GM18867 (cell line): ENCODE measurements at regions not wholly inside any gene's neighbourhood (a gene's known extent, or its start where the extent isn't known, plus 50 kb on each side); places are given as distances from the start of the nearest gene placed in this dataset.

Experiments used
- ATAC-seq: cut with Tn5 transposase; IDR thresholded peaks from one replicate; pipeline ENCODE4 v1.9.1; 2021; ENCODE audit warnings: mild to moderate bottlenecking, moderate library complexity; ENCODE audit not compliant: unreplicated experiment

DNA sequence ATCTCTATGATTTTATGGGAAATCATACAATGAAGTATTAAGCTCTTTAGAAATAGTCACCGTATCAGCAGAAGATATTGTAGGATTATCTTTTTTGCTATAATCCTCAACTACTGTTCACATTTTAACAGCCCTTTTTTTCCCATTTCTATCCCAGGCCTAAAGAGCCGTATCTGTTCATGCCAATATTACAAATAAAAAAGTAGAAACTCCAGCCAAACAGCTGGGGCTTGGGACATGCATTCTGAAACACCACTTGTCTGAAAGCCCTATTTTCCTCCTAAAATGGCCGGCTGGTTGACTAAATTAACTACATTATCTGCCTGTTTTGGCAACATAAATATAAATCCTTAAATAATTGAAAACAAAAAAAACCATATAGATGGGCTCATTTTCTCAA lies 477.8 kb downstream of the CDH2 start:
- no peak for ATAC-seq

DNA sequence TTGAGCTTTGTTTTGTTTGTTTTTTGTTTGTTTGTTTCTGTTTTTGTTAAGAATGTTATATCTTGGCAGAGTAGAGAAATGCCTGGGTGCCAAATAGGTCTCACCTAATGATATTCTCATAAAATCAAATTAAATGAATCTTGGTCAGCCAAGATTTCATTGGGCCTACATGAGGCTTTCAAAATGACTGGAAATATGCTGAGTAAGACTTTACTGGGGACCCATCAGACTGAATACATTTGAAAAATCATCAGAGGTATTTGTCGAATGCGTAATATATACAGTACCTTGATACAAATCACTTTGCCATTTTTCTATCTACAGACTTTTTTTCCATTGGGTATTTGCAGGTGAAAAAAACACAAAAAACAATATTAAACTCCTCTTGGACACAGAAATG lies 480.8 kb downstream of the CDH2 start:
- ATAC-seq: no peak

DNA sequence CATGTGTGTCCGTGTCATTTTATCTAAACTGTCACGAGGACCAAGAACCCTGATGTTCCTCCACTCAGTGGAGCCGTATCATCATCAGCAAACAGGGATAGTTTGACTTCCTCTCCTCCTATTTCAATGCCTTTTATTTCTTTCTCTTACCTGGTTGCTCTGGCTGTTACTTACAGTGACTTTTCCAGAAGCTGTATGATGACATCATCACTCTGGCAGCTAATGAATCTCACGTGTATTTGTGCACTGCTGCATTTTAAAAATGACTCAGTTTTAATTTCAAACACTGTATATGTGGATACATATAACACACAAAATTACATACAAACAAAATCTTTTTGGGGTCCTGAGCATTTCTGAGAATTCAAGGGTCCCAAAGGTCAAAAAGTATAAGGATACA lies 481.4 kb downstream of the CDH2 start:
- ATAC-seq: no peak

- no peak for ATAC-seq
Measured at GRCh38 chr18:27695052-27695451, 481.9 kb downstream of the CDH2 start.

DNA sequence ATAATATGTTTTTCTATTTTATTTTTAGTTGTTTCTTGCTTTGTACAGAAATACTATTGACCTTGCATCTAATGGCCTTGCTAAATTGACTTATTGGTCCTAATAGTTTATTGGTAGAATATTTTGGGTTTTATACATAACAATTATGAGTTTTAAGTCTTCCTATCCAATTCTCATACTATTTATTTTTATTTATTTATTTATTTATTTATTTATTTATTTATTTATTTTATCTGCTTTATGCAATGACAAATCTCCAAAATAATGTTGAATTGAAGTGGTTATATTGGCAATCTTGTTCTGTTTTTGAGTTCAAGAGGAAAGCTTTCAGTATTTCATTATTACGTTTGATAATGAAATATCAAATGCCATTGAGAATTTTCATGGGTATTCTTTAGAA lies 488.3 kb downstream of the CDH2 start:
- ATAC-seq: no peak

- ATAC-seq: no peak
Measured at GRCh38 chr18:27687351-27687979, 489.5 kb downstream of the CDH2 start.

DNA sequence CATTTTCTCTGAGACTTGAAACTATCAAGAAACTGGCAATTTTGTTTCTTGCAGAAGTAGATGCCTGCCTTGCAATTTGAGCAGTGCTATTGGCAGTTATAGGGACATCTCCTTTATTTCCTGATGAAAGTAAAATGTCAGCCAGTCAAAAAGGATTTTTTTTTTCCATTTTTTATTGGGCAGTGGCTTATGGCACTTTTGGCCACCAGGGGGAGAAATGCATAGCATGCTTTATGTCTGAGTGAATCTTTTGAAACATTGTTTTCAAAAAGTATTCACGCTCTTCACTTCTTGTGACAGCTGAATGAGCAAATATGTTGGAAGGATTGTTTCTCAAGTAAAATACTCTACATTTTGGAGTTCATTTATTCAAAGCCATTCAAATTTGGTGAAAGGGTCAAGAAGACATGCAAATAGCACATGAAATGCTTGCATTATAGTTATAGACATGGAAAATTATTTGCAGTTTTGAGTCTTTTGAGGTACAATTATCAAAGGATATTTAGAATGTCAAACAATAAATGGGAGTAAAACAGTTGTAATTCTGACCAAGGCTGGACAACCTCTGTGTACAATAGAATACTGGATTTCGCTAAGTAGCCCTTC lies 491.0 kb downstream of the CDH2 start:
- ATAC-seq: no peak

DNA sequence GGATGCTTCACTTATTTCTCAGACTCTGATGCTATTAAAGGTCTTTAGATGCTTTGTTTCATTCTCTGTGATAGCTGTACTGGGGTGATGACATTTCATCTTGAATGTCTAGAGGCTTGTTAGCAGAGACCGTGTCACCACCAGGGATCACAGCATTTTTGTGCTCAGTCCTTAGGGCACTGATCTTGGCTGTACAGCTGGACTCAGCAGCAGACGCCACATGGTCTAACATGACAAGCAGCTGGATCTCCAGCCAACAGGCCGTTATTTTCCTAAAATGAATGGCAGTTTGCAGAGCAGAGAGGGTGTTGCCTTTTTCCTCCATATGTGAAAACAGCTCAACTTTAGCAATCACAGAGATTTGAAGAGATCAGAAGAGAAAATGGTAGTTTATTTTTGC lies 491.8 kb downstream of the CDH2 start:
- no peak for ATAC-seq

GRCh38 chr18:27674411-27674810 lies 489.3 kb upstream of the CHST9 start:
- no peak for ATAC-seq

DNA sequence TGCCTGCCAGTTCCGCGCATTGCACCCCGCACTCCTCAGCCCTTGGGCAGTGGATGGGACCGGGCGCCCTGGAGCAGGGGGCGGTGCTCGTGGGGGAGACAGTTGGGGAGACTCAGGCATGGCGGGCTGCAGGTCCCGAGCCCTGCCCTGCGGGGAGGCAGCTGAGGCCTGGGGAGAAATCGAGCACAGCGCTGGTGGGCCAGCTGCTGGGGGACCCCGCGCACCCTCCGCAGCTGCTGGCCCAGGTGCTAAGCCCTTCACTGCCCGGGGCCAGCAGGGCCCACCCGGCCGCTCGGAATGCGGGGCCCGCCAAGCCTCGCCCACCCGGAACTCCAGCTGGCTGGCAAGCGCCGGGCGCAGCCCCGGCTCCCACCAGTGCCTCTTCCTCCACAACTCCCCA lies 488.8 kb upstream of the CHST9 start:
- ATAC-seq: no peak

GRCh38 chr18:27668158-27668557 lies 483.1 kb upstream of the CHST9 start:
- ATAC-seq: no peak

DNA sequence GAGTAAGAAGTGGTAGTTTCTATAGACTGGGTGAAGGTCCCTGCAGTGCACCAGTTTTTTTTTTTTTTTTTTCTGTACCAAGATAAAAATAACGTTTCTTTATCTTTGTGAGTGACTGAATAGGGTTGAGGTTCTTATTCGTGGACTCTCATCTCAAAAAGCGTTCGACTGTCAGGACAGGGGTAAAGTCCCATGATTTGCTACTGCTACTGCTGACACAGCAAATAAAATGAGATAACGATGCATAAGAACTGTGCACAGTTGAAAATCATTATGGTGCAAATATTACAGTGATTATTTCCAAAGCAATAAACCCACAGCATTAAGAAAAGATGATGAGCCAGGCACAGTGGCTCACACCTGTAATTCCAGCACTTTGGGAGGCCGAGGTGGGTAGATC lies 482.0 kb upstream of the CHST9 start:
- ATAC-seq: no peak

GRCh38 chr18:27666016-27666415 lies 480.9 kb upstream of the CHST9 start:
- no peak for ATAC-seq

GRCh38 chr18:27665264-27665799 lies 480.2 kb upstream of the CHST9 start:
- ATAC-seq: no peak

- ATAC-seq: no peak
Measured at GRCh38 chr18:27662949-27663348, 477.8 kb upstream of the CHST9 start.

- ATAC-seq: no peak
Measured at GRCh38 chr18:27662537-27662936, 477.4 kb upstream of the CHST9 start.

DNA sequence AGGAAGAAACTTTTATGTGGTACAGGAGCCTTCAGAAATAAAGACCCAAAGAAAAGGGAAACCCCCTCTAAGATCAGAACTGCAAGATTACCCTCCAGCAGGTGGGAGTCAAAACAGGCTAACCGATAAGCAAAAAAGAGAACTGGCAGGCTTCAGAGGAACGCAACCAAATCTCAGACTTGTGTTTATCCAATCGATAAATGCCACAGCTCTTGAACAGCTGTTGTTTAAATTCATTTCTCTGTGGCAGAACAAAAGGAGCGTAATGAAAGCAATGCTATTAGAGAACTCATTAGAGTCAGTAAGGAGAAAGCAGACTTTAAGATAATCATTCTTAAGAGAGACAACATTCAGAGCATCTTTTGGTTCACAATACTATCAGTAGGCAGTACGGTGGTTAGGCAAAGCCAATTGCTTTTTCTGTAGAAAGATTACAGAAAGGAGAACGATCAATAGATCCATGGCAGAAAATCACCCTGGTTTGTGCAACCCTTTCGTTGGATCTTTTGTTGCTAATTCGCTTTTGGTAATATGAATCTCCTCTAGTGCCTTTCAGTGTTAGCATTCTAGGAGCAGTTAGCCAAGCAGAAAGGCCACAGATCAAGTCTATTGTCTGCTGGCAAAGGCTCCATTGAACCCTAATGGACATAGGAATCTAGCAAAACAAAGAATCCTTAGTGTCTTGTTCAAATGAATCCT lies 476.4 kb upstream of the CHST9 start:
- ATAC-seq: no peak

- ATAC-seq: no peak
Measured at GRCh38 chr18:27656905-27657304, 471.8 kb upstream of the CHST9 start.

DNA sequence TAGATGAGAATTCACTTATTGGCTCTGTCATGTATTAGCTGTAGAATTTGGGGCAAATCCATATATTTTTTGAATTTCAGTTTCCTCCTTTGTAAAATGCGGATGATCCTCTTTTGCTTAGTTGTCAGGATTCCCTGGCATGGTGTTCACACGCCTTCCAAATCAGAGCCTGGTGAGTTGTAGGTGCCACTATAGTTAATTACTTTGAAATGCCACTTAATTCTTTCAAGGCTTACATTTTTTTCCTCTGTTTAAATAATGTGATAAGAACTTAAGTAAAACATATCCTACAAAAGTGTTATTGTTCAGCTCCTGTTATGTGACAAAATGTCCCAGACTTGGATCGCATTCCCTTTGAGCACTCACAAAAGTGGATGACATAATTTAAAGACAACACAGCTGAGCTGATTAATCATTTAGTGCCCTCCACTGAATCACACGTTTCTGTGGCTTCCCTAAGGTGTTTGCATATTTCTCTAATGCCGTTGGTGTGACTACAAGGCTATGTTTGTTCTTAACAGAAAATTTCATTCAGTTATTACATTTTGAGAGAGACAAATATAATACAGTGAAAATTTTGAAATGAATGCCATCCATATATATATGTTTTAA lies 471.2 kb upstream of the CHST9 start:
- ATAC-seq: peak; percentile 58

- no peak for ATAC-seq
Measured at GRCh38 chr18:27653247-27653646, 468.1 kb upstream of the CHST9 start.

DNA sequence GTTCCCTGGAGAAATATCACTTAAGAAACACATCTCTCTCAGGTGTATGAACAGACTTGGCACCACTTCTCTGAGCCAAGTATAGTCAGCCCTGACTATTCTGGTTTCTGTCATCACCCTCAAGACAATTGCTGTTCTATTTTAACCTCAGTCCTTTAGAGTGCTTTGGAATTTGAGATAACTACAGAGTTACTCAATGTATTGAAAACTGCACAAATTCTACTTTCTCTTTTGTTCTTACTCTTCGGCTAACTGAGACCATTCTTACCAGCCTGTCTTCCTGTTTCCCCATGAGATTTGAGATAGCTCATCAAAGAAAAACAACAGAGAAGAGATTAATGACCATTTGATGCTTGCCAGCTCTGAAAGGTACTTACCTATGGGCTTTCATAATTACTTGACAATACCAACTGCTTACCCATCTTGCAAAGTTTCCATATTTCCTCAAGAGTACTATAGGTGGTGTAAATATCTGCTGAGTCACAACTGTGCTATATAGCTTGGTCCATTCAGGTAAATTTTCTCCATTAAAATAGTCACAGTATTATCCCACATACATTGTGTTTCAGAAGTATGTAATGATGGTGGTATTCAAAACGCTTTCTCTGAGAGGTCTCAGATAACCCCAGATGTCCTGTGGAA lies 467.5 kb upstream of the CHST9 start:
- peak; percentile 86 for ATAC-seq
